Mucosa of descending colon (tissue), 3 donors: ENCODE measurements at regions not wholly inside any gene's neighbourhood (a gene's known extent, or its start where the extent isn't known, plus 50 kb on each side); places are given as distances from the start of the nearest gene placed in this dataset.

Source experiments
- ATAC-seq: fragments of 200-7000 bp; cut with Tn5 transposase; one replicate; pipeline ENCODE4 v1.9.1; 2020; ENCODE audit warnings: mild to moderate bottlenecking, moderate library complexity
- DNase-seq, 3 donors: peaks; one replicate each; pipeline ENCODE4 v3.0.0-alpha.2; 2020
- H3K36me3 ChIP-seq: fragments of 200-600 bp; one replicate; pipeline ENCODE4 v1.8.0; 2021; ENCODE audit warnings: low read depth, mild to moderate bottlenecking
- H3K4me1 ChIP-seq: fragments of 200-600 bp; one replicate; pipeline ENCODE4 v1.8.0; 2021; ENCODE audit warnings: low read depth, mild to moderate bottlenecking
- H3K4me3 ChIP-seq: fragments of 200-600 bp; one replicate; pipeline ENCODE4 v1.8.0; 2021; ENCODE audit warnings: mild to moderate bottlenecking
- H3K9me3 ChIP-seq: fragments of 200-600 bp; one replicate; pipeline ENCODE4 v1.8.0; 2021; ENCODE audit warnings: mild to moderate bottlenecking
- CTCF ChIP-seq: fragments of 200-600 bp; IDR thresholded peaks from one replicate; pipeline ENCODE4 v1.8.0; 2022; ENCODE audit warnings: antibody characterized with exemption, mild to moderate bottlenecking
- intact Hi-C, 2 donors: fragments of 100-400 bp; cut with DNase I in 1 of 2; cut with micrococcal nuclease in 1 of 2; formaldehyde crosslinking; loops; one replicate each; pipeline versions ENCODE4 v1.11.0 to v1.11.1; 2022; cut with DNase I, micrococcal nuclease
- donor health status: DM: no; HTN: no; CAD: no; lungs with moderate emphysema.
- donor health status: DM: no; HTN: no; CAD: no.
- donor health status: DM: no; HTN: yes; CAD: no.

GRCh38 chr2:53111406-53111805, 656.2 kb upstream of the CHAC2 start:
- intact Hi-C loops: no loop called here
- Histone ChIP-seq H3K4me1 (no peaks in the 10 kb centered on the region), H3K36me3 (no peaks in the 10 kb centered on the region), H3K9me3 (no peaks in the 10 kb centered on the region), H3K4me3 (no peak overlapping the region)
- no peak for DNase-seq
- TF ChIP-seq CTCF: no peak
- no peak for ATAC-seq

GRCh38 chr2:53111004-53111403, 656.6 kb upstream of the CHAC2 start:
- no peaks in the 10 kb centered on the region for H3K4me1 ChIP-seq
- no peak for TF ChIP-seq CTCF
- H3K4me3 ChIP-seq: no peak overlapping the region
- intact Hi-C loops: no loop called here
- H3K36me3 ChIP-seq: no peaks in the 10 kb centered on the region
- ATAC-seq (no peak), DNase-seq (no peak)
- H3K9me3 ChIP-seq: no peaks in the 10 kb centered on the region

- intact Hi-C loops: no loop called here
- Histone ChIP-seq H3K4me1 (no peaks in the 10 kb centered on the region), H3K9me3 (no peaks in the 10 kb centered on the region), H3K4me3 (no peak overlapping the region), H3K36me3 (no peaks in the 10 kb centered on the region)
- TF ChIP-seq CTCF: no peak
- DNase-seq: no peak
- no peak for ATAC-seq
Measured at GRCh38 chr2:53108246-53108645, 659.4 kb upstream of the CHAC2 start.

DNA sequence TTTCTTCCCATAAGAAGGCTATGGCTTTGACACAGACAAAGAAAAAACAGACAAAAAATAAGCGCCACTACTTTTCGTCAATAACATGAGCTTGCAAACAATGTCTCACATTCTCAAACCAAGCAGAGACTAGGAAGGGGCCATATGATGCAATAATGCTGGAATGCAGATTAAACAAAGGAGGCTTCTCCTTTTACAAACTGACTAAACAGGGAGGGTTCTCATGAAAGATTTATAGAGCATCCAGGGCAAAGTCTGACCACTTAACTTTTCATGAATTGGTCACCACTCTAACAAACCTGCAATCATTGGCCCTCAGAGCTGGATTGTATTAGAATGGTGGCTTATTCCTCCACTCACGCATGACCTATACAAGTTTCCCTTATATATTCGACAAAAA, 663.3 kb upstream of the CHAC2 start:
- intact Hi-C loops: no loop called here
- ATAC-seq: peak; percentile 96
- TF ChIP-seq CTCF: no peak
- Histone ChIP-seq H3K36me3 (no peaks in the 10 kb centered on the region), H3K9me3 (no peaks in the 10 kb centered on the region), H3K4me3 (no peak overlapping the region), H3K4me1 (no peaks in the 10 kb centered on the region)
- DNase-seq: peak in 1 of 3 donors; percentile 6

DNA sequence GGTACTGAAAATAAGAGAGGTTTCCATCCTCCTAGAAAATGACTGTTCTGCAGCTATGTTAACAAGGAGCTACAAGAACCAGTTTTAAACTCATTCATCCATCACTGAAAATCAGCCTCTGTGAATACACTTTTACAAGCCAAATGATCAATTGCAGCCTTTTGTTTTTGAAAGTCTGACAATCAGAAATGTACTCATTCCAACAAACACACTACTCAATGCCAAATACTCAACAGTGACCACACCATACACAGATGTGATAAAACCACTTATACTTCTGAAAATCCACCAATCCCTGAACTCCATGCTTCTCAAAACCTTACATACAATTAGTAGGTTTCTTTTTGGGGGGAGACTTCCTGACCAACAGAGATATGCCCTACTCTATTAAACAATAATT, 663.9 kb upstream of the CHAC2 start:
- Histone ChIP-seq H3K4me1 (no peaks in the 10 kb centered on the region), H3K36me3 (no peaks in the 10 kb centered on the region), H3K4me3 (no peak overlapping the region), H3K9me3 (no peaks in the 10 kb centered on the region)
- no peak for TF ChIP-seq CTCF
- no peak for DNase-seq
- ATAC-seq: no peak
- intact Hi-C loops: no loop called here

- no peak for DNase-seq
- H3K4me3 ChIP-seq: no peak overlapping the region
- H3K4me1 ChIP-seq: no peaks in the 10 kb centered on the region
- peak; percentile 64 for ATAC-seq
- intact Hi-C loops: no loop called here
- TF ChIP-seq CTCF: no peak
- no peaks in the 10 kb centered on the region for H3K36me3 ChIP-seq
- no peaks in the 10 kb centered on the region for H3K9me3 ChIP-seq
Measured at GRCh38 chr2:53098696-53099078, 668.9 kb upstream of the CHAC2 start.
